Neural cell (in vitro differentiated cells): ENCODE measurements at regions not wholly inside any gene's neighbourhood (a gene's known extent, or its start where the extent isn't known, plus 50 kb on each side); places are given as distances from the start of the nearest gene placed in this dataset.

Experiments
- H2AFZ ChIP-seq: fragments of 200-600, 300-800 bp; sonication (generic), shearing (Covaris generic); 2 replicates; pipeline ENCODE4 v1.6.0; 2014; ENCODE audit warnings: low read depth, mild to moderate bottlenecking, antibody characterized with exemption, low read length, moderate library complexity
- H3F3A ChIP-seq: fragments of 200-600 bp; shearing (Covaris generic); 2 replicates; pipeline ENCODE4 v1.6.1; 2016; ENCODE audit warnings: mild to moderate bottlenecking, moderate library complexity, mixed read lengths, antibody characterized with exemption, low read length; ENCODE audit not compliant: insufficient read depth, poor library complexity, severe bottlenecking
- H3K27ac ChIP-seq: fragments of 200-600, 300-800 bp; sonication (generic), shearing (Covaris generic); 2 replicates; pipeline ENCODE4 v1.5.1; 2014; ENCODE audit warnings: mild to moderate bottlenecking, low read length, moderate library complexity
- H3K27me3 ChIP-seq: fragments of 300-800, 200-600 bp; sonication (generic), shearing (Covaris generic); 2 replicates; pipeline ENCODE4 v1.6.0; 2014; ENCODE audit warnings: mild to moderate bottlenecking, low read depth, low read length, moderate library complexity; ENCODE audit not compliant: insufficient read depth
- H3K36me3 ChIP-seq: fragments of 300-800, 200-600 bp; sonication (generic), shearing (Covaris generic); 2 replicates; pipeline ENCODE4 v1.5.1; 2014; ENCODE audit warnings: mild to moderate bottlenecking, antibody characterized with exemption, low read length, moderate library complexity; ENCODE audit not compliant: insufficient read depth
- H3K4me2 ChIP-seq: fragments of 300-800, 200-600 bp; sonication (generic), shearing (Covaris generic); 2 replicates; pipeline ENCODE4 v1.6.0; 2014; ENCODE audit warnings: mild to moderate bottlenecking, low read length
- H3K4me3 ChIP-seq: fragments of 300-800, 200-600 bp; sonication (generic), shearing (Covaris generic); 2 replicates; pipeline ENCODE4 v1.5.1; 2014; ENCODE audit warnings: mild to moderate bottlenecking, low read length, moderate library complexity
- H3K79me2 ChIP-seq: fragments of 200-600 bp; shearing (Covaris generic); replicated peaks from 2 replicates; pipeline ENCODE4 v1.6.0; 2014; ENCODE audit warnings: mild to moderate bottlenecking, low read length, moderate library complexity; ENCODE audit not compliant: insufficient read depth
- H3K9ac ChIP-seq: fragments of 300-800, 200-600 bp; sonication (generic), shearing (Covaris generic); 2 replicates; pipeline ENCODE4 v1.6.1; 2016; ENCODE audit warnings: mild to moderate bottlenecking, low read length, mixed read lengths
- H3K9me2 ChIP-seq: fragments of 200-600 bp; shearing (Covaris generic); 2 replicates; pipeline ENCODE4 v1.6.1; 2016; ENCODE audit warnings: mild to moderate bottlenecking, low read length, mixed read lengths; ENCODE audit not compliant: insufficient read depth
- H3K9me3 ChIP-seq: fragments of 200-600, 300-800 bp; sonication (generic), shearing (Covaris generic); 2 replicates; pipeline ENCODE4 v1.6.1; 2016; ENCODE audit warnings: mild to moderate bottlenecking, mixed run types, low read length, moderate library complexity, mixed read lengths
- H4K20me1 ChIP-seq: fragments of 200-600 bp; shearing (Covaris generic); 2 replicates; pipeline ENCODE4 v1.6.1; 2016; ENCODE audit warnings: mild to moderate bottlenecking, mixed run types; ENCODE audit not compliant: insufficient read depth
- EP300 ChIP-seq: fragments of 450-650 bp; conservative IDR thresholded peaks from 2 replicates; pipeline ENCODE4 v1.6.1; 2014; ENCODE audit warnings: antibody characterized with exemption, mild to moderate bottlenecking, moderate library complexity; ENCODE audit not compliant: poor library complexity, severe bottlenecking
- EZH2 ChIP-seq: fragments of 200-600, 300-800 bp; shearing (Covaris generic), sonication (generic); IDR thresholded peaks from 2 replicates; pipeline ENCODE4 v1.6.1; 2014; ENCODE audit warnings: antibody characterized with exemption, low read length, borderline replicate concordance, mild to moderate bottlenecking; ENCODE audit not compliant: insufficient read depth, poor library complexity, severe bottlenecking
- MXI1 ChIP-seq: fragments of 450-650 bp; conservative IDR thresholded peaks from 2 replicates; pipeline ENCODE4 v1.6.1; 2014; ENCODE audit warnings: antibody characterized with exemption, mild to moderate bottlenecking; ENCODE audit not compliant: poor library complexity, severe bottlenecking
- RAD21 ChIP-seq: fragments of 450-650 bp; conservative IDR thresholded peaks from 2 replicates; pipeline ENCODE4 v1.6.1; 2014; ENCODE audit warnings: antibody characterized with exemption, mild to moderate bottlenecking, moderate library complexity
- SMC3 ChIP-seq: fragments of 450-650 bp; conservative IDR thresholded peaks from 2 replicates; pipeline ENCODE4 v1.6.1; 2014; ENCODE audit warnings: antibody characterized with exemption, mild to moderate bottlenecking, moderate library complexity; ENCODE audit not compliant: poor library complexity
- TAF1 ChIP-seq: IDR thresholded peaks from 2 replicates; pipeline ENCODE4 v1.6.1; 2012; ENCODE audit warnings: low read depth
- TF ChIP-seq, protein P1 (sequence below): IDR thresholded peaks from 2 replicates; pipeline ENCODE4 v1.6.1; 2012; ENCODE audit warnings: borderline replicate concordance
- TF ChIP-seq, protein P2 (sequence below): fragments of 450-650 bp; IDR thresholded peaks from 2 replicates; pipeline ENCODE4 v1.5.1; 2014; ENCODE audit warnings: antibody characterized with exemption, mild to moderate bottlenecking, moderate library complexity; ENCODE audit not compliant: poor library complexity, severe bottlenecking

DNA sequence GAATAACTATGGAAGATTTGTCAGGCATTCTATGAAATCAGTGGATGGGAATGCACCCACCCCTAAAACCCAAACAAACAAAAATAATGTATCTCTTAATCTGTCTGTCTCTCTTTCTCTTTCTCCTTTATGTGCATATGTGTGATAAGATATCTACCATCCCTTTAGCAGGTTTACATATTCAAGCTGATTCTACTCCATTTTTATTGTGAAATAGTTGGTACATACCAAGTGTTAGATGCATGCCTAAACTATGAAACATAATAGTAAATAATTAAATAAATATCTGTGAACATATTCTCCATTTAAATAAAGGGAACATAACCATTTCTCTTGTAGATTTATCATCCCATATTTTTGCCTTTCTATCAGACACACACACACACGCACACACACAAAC is 121.8 kb upstream of the PCDH9 start:
- TF ChIP-seq, protein P1, sequence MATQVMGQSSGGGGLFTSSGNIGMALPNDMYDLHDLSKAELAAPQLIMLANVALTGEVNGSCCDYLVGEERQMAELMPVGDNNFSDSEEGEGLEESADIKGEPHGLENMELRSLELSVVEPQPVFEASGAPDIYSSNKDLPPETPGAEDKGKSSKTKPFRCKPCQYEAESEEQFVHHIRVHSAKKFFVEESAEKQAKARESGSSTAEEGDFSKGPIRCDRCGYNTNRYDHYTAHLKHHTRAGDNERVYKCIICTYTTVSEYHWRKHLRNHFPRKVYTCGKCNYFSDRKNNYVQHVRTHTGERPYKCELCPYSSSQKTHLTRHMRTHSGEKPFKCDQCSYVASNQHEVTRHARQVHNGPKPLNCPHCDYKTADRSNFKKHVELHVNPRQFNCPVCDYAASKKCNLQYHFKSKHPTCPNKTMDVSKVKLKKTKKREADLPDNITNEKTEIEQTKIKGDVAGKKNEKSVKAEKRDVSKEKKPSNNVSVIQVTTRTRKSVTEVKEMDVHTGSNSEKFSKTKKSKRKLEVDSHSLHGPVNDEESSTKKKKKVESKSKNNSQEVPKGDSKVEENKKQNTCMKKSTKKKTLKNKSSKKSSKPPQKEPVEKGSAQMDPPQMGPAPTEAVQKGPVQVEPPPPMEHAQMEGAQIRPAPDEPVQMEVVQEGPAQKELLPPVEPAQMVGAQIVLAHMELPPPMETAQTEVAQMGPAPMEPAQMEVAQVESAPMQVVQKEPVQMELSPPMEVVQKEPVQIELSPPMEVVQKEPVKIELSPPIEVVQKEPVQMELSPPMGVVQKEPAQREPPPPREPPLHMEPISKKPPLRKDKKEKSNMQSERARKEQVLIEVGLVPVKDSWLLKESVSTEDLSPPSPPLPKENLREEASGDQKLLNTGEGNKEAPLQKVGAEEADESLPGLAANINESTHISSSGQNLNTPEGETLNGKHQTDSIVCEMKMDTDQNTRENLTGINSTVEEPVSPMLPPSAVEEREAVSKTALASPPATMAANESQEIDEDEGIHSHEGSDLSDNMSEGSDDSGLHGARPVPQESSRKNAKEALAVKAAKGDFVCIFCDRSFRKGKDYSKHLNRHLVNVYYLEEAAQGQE = no peak
- Histone ChIP-seq H3K4me3 (no peak overlapping the region), H4K20me1 (no peaks in the 10 kb centered on the region), H3K9me3 (no peaks in the 10 kb centered on the region), H3K79me2 (no peaks in the 10 kb centered on the region), H3F3A (no peaks in the 10 kb centered on the region), H3K4me2 (no peak overlapping the region), H3K27ac (no peak overlapping the region), H3K36me3 (no peaks in the 10 kb centered on the region), H3K9me2 (no peaks in the 10 kb centered on the region), H3K27me3 (no peaks in the 10 kb centered on the region), H2AFZ (no peak overlapping the region), H3K9ac (no peak overlapping the region)

DNA sequence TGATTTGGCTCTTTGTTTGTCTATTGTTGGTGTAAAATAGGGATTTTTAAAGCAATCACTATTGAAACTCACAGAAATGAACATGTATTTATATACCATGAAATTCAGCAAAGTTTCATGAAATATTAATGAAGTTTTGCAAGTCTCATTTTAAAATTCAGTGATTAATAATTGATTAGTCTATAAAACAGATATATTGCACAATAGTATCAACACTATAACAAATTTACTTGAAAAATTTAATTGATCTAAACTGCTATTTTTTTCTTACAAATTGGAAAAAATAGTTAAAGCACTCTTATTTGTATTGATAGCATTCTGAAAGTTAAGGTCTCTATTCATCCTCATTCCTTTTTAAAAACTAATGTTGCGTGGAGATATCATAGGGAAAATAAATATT is 121.0 kb upstream of the PCDH9 start:
- no peaks in the 10 kb centered on the region for H4K20me1 ChIP-seq
- H3K27ac ChIP-seq = no peak overlapping the region
- TF ChIP-seq, protein P2, sequence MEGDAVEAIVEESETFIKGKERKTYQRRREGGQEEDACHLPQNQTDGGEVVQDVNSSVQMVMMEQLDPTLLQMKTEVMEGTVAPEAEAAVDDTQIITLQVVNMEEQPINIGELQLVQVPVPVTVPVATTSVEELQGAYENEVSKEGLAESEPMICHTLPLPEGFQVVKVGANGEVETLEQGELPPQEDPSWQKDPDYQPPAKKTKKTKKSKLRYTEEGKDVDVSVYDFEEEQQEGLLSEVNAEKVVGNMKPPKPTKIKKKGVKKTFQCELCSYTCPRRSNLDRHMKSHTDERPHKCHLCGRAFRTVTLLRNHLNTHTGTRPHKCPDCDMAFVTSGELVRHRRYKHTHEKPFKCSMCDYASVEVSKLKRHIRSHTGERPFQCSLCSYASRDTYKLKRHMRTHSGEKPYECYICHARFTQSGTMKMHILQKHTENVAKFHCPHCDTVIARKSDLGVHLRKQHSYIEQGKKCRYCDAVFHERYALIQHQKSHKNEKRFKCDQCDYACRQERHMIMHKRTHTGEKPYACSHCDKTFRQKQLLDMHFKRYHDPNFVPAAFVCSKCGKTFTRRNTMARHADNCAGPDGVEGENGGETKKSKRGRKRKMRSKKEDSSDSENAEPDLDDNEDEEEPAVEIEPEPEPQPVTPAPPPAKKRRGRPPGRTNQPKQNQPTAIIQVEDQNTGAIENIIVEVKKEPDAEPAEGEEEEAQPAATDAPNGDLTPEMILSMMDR = no peak
- no peak for TF ChIP-seq EZH2
- no peak for TF ChIP-seq MXI1
- no peak for TF ChIP-seq RAD21
- TF ChIP-seq TAF1 = no peak
- TF ChIP-seq EP300 = no peak
- H3K27me3 ChIP-seq = no peaks in the 10 kb centered on the region
- H3K4me2 ChIP-seq = no peak overlapping the region
- H3F3A ChIP-seq = no peaks in the 10 kb centered on the region
- H3K9me2 ChIP-seq = no peaks in the 10 kb centered on the region
- no peak overlapping the region for H3K4me3 ChIP-seq
- H3K9ac ChIP-seq = no peak overlapping the region
- H3K79me2 ChIP-seq = no peaks in the 10 kb centered on the region
- no peaks in the 10 kb centered on the region for H3K36me3 ChIP-seq
- H3K9me3 ChIP-seq = no peaks in the 10 kb centered on the region
- no peak overlapping the region for H2AFZ ChIP-seq

DNA sequence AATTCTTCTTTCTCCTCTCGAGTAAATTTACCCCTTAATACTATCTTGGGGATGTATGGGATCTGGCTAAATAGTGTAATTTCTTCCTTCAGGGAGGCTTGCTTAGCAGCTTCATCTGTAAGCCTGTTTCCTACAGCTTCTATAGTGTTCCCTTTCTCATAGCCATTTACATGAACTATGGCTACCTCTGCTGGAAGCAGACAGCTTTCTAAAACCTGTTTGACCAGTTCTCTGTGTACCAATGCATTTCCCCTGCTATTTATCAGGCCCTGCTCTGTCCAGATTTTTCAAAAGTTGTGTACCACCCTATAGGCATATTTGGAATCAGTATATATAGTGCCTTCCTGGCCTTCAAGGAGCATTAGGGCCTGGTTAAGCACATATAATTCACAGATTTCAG is 113.6 kb upstream of the PCDH9 start:
- H2AFZ ChIP-seq = no peak overlapping the region
- no peaks in the 10 kb centered on the region for H3F3A ChIP-seq
- no peaks in the 10 kb centered on the region for H4K20me1 ChIP-seq
- H3K36me3 ChIP-seq = no peaks in the 10 kb centered on the region
- H3K4me2 ChIP-seq = no peak overlapping the region
- no peaks in the 10 kb centered on the region for H3K9me3 ChIP-seq
- H3K79me2 ChIP-seq = no peaks in the 10 kb centered on the region
- no peak overlapping the region for H3K27ac ChIP-seq
- H3K9me2 ChIP-seq = no peaks in the 10 kb centered on the region
- H3K9ac ChIP-seq = no peak overlapping the region
- no peaks in the 10 kb centered on the region for H3K27me3 ChIP-seq
- H3K4me3 ChIP-seq = no peak overlapping the region
- no peak for TF ChIP-seq SMC3
